Inflammatory macrophage treated with lipopolysaccharide for 4 hours (primary cell): ENCODE measurements at regions not wholly inside any gene's neighbourhood (a gene's known extent, or its start where the extent isn't known, plus 50 kb on each side); places are given as distances from the start of the nearest gene placed in this dataset.

Experiments used
- DNase-seq: peaks from one replicate; pipeline ENCODE4 v3.0.0-alpha.2; 2020

GRCh38 chr12:127635838-127636237 lies 631.1 kb upstream of the TMEM132C start:
- DNase-seq = no peak

DNA sequence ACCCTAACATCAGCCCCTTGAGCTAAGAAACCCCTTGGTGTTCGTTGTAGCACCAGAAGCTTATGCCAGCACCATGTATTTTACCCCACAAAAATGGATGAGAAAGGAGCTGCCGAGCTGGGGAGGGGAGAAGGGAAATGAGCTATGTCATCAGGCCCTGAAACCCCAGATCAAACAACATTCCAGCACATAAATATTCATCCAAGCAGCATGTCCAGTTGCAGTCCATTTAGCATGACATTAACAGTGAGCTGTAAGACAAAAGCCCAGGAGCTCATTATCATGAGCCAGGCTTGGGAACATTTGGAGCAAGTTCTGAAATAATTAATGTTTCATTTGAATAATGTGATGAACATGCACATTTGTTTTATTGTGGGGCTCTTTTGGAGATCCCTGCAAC lies 630.1 kb upstream of the TMEM132C start:
- DNase-seq = no peak

DNA sequence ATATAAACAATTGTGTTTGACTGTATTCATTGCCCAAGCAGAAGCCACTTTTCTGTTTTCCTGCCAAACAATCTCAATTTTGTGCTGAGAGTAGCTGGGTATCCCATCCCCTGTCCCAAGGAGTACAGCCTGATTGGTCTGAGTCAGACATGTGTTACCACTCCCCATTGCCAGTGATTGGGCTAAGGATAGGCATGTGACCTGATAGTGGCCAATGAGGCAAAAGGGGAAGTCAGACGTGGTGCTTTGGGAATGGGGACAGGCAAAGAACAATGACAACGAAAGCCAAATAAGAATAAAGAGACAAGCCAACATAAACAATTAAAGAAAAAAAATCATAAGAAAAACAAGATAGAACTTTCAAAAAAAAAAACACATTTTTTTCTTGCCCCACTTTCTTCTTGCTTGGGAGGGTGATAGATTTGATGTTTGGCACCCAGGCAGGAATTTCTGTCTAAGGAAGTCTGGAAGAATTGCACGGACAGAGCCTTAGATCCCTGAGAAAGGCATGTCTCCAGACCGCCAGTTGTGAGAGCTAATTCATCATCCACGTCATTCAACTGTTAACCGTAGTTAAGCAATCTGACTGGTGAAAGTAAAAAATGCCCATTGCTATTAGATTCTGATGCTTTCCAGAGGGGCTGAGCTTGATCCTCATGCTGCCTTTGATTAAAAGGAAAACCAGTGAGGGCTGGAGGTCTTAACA lies 626.6 kb upstream of the TMEM132C start:
- DNase-seq = no peak

DNA sequence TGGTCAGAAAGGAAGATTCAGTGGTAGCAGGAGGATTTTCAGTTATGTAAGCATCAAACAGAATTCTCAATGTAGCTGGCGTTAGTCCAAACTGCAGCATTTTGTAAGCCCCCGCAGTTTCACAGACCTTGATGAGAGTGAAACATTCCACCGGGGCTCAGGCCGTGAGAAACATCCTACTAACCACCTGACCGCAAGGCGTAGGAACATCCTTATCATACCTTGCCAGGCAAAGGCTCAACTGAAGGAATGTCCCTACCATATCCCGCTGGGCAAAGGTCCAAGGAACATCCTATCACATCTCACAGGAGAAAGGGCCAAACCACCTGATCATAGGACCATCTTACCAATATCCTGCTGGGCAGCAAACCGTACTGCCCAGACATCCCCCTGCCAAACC lies 624.8 kb upstream of the TMEM132C start:
- DNase-seq = no peak

- DNase-seq = no peak
Measured at GRCh38 chr12:127648321-127648720, 618.6 kb upstream of the TMEM132C start.

GRCh38 chr12:127649961-127650360 lies 617.0 kb upstream of the TMEM132C start:
- DNase-seq = no peak

DNA sequence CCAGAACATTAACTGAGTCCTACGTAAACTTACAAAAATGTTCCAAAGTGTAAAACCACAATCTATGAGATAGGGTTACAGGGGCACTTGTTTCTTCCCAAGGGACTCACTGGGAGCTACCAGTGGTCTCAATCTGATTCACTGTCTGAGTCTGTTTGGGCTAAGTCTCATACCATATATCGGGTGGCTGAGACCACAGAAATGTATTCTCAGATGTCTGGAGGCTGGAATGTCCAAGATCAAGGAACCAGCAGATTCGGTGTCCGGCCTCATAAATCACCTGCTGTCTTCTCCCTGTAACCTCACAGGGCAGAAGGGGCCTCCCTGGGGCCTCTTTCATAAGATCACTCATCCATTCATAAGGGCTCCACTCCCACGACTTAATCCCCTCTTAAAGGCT lies 616.3 kb upstream of the TMEM132C start:
- DNase-seq = no peak

DNA sequence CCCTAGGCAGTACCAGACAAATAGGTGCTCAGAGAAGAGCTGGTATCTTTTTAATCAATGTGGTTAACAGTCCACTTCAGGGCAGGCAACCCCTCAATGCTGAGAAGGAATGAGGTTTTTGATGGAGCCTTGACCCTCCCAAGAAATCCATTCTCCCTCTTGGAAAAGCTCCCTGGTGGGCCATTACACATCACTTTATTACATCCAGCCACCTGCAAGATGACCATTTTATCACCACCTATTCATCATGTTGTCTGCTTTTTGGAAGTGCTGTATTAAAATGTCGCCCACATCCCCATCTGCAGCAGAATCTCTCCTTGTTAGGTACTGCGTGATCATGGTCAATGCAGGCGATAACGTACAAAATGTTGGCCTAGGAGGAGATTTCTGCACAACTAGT lies 614.7 kb upstream of the TMEM132C start:
- no peak for DNase-seq

DNA sequence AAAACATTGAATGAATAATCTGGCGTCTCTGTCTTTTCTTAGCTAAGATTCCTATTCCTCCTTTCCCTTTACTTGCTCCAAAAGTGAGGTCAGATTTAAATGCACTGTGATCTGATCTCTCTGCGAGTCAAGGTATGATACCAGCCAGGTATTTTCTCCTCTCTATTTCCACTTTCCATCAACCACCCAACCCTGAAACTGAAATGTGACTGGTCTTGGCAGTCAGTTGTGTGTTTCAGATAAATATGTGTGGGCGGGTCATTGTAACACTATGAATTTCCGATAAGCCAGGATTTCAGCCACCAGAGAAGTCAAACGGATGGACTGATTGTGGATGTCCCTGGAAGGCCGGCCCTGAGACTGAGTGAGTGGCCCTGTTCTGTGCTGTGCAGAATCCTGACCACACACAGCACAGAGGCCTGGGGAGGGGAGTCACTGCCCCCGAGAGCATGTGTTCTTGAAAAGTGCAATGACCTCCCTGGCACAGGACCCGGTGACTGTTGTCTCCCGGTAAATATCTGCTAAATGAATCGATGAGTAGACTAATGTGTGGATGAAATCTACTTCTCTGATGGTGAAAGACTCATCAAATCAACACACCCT lies 612.5 kb upstream of the TMEM132C start:
- no peak for DNase-seq

GRCh38 chr12:127655691-127656090 lies 611.3 kb upstream of the TMEM132C start:
- no peak for DNase-seq

- no peak for DNase-seq
Measured at GRCh38 chr12:127656266-127656665, 610.7 kb upstream of the TMEM132C start.

DNA sequence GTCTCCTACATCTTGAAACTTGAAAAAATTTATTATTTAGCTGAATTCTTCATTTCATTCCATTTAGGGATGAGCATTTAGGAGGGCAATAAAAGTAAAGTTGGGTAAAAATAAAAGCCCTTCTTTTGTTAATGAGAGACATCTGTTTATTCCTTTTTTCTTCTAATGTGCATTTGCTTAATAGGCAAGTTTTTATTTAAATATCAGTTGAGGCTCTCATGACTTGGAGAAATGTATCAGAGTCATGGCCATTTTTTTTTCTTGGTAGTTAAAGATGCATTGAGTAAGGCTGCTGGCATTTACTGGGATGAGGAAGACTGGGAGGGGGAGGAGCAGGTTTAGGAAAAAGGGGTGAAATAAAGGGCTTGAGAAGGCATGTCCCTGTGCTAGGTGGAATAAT lies 609.9 kb upstream of the TMEM132C start:
- no peak for DNase-seq

DNA sequence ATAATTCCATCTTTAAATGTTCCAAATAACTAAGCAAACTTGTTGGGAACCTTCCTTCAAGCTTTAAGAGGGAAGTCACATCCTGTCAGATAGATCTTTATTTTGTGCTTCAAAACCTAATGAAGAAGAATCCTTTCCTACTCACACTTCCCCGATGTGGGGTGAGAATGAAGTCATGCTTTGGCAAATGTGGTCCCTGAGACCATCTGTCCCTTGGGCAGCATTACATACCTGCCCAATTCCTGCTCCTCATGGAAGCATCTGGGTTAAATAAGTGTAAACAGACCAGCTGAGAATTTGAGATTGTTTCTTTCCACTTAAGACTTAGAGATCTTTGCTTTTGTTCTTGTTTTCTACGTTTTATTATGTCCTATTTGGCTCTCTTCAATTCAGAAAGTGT lies 606.0 kb upstream of the TMEM132C start:
- no peak for DNase-seq

DNA sequence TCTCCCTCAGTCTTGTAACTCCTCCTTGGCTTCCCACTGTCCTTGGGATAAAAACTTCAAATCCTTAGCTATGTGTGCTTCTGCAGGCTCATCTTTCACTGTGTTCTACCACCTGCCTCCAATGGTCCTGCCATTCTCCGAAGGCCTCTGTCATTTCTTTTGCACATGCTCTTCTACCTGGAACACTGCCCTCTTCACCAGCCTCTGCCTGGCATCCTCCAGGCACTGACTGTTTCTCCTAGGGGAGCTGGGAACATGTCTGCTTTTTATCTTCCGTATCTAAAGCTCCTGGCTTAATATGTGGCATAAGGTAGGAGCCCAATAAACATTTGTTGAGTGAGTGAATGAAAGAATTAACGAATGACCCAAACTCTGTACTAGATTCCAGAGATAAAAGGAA lies 603.3 kb upstream of the TMEM132C start:
- DNase-seq = no peak

- DNase-seq = no peak
Measured at GRCh38 chr12:127664901-127665300, 602.1 kb upstream of the TMEM132C start.

- no peak for DNase-seq
Measured at GRCh38 chr12:127667131-127667685, 599.8 kb upstream of the TMEM132C start.

DNA sequence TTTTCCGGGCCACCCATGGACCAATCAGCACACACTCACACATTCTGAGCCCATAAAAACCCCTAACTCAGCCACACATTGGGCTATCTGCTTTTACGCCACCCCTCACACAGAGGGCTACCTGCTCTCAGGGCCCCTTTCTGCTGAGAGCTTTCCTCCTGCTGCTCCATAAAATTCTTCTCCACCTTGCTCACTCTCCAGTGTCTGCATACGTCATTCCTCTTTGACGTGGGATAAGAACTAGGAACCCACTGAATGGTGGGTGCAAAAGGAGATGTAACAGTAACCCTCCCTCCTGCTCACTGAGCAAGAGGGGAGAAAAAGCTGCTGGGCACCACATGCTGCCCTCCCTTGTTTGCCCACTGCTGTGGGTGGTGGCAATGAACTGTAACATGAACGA lies 596.7 kb upstream of the TMEM132C start:
- no peak for DNase-seq

GRCh38 chr12:127670796-127671195 lies 596.2 kb upstream of the TMEM132C start:
- DNase-seq = no peak

- no peak for DNase-seq
Measured at GRCh38 chr12:127675936-127676335, 591.0 kb upstream of the TMEM132C start.

DNA sequence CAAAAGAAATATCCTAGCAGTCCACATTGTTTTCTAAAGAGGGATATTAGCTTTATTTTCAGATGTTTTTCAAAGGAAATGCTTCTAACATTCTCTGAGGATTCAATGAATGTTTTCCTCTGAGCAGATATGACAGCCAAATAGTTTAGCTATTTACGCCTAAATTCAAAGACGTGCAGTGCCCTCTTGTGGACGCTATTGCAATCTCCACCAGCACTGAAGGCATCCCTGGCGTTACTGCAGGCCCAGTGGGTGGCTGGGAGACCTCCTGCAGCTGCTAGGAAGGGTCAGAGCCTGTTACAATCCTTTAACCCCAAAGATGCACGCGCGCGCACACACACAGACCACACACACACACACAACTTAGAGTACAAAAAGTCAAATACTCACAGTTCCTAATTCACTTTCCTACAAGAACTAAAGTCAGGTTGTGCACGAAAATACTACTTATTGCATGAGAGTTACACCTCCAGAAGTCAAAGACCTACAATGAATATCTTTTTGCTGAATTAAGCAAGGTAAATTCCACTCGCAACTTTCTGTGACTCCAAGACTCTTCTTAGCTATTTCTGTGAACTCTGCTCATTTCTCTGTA lies 589.3 kb upstream of the TMEM132C start:
- DNase-seq = peak; percentile 16

- no peak for DNase-seq
Measured at GRCh38 chr12:127678945-127679344, 588.0 kb upstream of the TMEM132C start.

GRCh38 chr12:127680516-127680915 lies 586.5 kb upstream of the TMEM132C start:
- DNase-seq = peak; percentile 37

DNA sequence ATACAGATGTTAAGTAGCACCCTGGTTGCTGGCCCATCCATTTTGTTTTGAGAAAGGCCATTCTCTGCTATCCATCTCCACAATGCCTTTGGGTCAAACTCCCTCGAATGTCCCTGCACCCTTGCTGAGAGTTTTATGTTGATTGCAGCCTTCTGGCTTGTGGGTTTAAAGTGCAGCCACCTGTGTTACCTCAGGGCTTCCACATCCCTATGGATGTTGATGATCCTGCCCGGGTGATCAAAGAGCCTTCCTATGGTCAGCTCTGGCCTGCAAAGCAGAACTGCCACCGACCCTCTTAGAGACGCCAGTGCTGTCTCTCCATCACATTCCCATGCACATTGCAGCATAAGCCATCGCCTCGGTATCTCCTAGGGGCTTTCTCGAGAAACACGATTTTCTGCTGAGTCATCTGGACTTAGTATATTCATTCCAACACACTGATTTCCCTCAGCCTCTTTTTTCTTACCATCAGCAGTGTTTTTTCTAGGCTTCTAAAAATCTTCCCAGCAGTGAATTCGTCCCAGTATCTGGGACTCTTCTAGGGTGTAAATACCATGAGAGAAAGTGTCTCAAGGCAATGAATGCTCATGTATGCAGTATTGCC lies 585.7 kb upstream of the TMEM132C start:
- DNase-seq = no peak

GRCh38 chr12:127685491-127685890 lies 581.5 kb upstream of the TMEM132C start:
- DNase-seq = no peak
